K562 (cell line): ENCODE measurements at regions not wholly inside any gene's neighbourhood (a gene's known extent, or its start where the extent isn't known, plus 50 kb on each side); places are given as distances from the start of the nearest gene placed in this dataset.

ENCODE experiments used
- KLF16 ChIP-seq: IDR thresholded peaks from 2 replicates; pipeline ENCODE4 v1.6.1; 2016; ENCODE audit warnings: antibody characterized with exemption
- MYNN ChIP-seq, 2 experiments: sonication (generic); formaldehyde crosslinking in 1 of 2; IDR thresholded peaks; 2 replicates each; pipeline versions ENCODE4 v1.5.0 to v1.6.1; 2016 to 2020; ENCODE audit warnings: antibody characterized with exemption in 1 of 2, missing genetic modification reagents in 1 of 2
- POLR3G ChIP-seq: IDR thresholded peaks from 2 replicates; pipeline ENCODE4 v1.6.1; 2011; ENCODE audit not compliant: insufficient read length, insufficient replicate concordance; ENCODE audit errors: extremely low read depth
- SP1 ChIP-seq: sonication (generic); formaldehyde crosslinking; IDR thresholded peaks from 2 replicates; pipeline ENCODE4 v1.8.1; 2022; ENCODE audit warnings: mild to moderate bottlenecking, missing genetic modification reagents
- TAL1 ChIP-seq: fragments of 450-650 bp; IDR thresholded peaks from 2 replicates; pipeline ENCODE4 v1.6.1; 2016; ENCODE audit warnings: mild to moderate bottlenecking
- YY1 ChIP-seq, 3 experiments: IDR thresholded peaks; 2 replicates each; pipeline ENCODE4 v1.6.1; 2011; ENCODE audit warnings: low read length in 2 of 3, mild to moderate bottlenecking in 2 of 3, moderate library complexity in 2 of 3, borderline replicate concordance in 1 of 3, control low read depth in 1 of 3, low read depth in 1 of 3; ENCODE audit not compliant: insufficient read depth in 3 of 3, insufficient replicate concordance in 2 of 3, control insufficient read depth in 1 of 3, insufficient read length in 1 of 3; ENCODE audit errors: extremely low read depth in 1 of 3
- TF ChIP-seq, protein P1 (sequence below): sonication (generic); formaldehyde crosslinking; IDR thresholded peaks from 2 replicates; pipeline ENCODE4 v1.8.0; 2022; ENCODE audit warnings: missing genetic modification reagents, mild to moderate bottlenecking, borderline replicate concordance
- TF ChIP-seq, protein P2 (sequence below): fragments of 450-650 bp; IDR thresholded peaks from 2 replicates; pipeline ENCODE4 v1.6.1; 2017; ENCODE audit warnings: antibody characterized with exemption, mild to moderate bottlenecking

DNA sequence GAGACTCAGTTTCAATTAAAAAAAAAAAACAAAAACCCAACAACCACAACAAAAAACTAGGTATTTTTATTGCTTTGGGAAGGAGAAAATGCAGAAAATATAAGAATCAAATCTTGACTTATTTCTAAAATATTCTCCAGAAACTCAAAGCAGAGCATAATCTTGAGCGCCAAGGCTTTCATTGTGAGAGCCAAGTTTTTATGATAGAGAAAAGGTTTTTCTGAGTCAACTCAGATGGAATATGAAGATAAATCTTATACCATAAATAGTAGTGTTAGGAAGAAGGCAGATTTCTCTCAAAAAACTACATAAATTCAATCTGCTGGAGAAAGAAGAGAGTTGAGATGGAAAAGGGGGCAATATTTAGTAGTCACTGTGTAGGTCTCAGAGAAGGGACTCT is 121.2 kb upstream of the OSR1 start (continued):
- no peak for TF ChIP-seq TAL1
- TF ChIP-seq POLR3G = no peak
- TF ChIP-seq, protein P1, sequence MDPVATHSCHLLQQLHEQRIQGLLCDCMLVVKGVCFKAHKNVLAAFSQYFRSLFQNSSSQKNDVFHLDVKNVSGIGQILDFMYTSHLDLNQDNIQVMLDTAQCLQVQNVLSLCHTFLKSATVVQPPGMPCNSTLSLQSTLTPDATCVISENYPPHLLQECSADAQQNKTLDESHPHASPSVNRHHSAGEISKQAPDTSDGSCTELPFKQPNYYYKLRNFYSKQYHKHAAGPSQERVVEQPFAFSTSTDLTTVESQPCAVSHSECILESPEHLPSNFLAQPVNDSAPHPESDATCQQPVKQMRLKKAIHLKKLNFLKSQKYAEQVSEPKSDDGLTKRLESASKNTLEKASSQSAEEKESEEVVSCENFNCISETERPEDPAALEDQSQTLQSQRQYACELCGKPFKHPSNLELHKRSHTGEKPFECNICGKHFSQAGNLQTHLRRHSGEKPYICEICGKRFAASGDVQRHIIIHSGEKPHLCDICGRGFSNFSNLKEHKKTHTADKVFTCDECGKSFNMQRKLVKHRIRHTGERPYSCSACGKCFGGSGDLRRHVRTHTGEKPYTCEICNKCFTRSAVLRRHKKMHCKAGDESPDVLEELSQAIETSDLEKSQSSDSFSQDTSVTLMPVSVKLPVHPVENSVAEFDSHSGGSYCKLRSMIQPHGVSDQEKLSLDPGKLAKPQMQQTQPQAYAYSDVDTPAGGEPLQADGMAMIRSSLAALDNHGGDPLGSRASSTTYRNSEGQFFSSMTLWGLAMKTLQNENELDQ (CRISPR knock-in tag) = no peak
- no peak for TF ChIP-seq SP1 (CRISPR knock-in tag)
- no peak for TF ChIP-seq YY1 (IDR thresholded peaks at IDR 0.05; ENCODE audit: borderline replicate concordance in 1 of 3, control insufficient read depth in 1 of 3, extremely low read depth in 1 of 3, insufficient read depth in 3 of 3, insufficient read length in 1 of 3, insufficient replicate concordance in 2 of 3, low read depth in 1 of 3, low read length in 2 of 3)
- TF ChIP-seq, protein P2, sequence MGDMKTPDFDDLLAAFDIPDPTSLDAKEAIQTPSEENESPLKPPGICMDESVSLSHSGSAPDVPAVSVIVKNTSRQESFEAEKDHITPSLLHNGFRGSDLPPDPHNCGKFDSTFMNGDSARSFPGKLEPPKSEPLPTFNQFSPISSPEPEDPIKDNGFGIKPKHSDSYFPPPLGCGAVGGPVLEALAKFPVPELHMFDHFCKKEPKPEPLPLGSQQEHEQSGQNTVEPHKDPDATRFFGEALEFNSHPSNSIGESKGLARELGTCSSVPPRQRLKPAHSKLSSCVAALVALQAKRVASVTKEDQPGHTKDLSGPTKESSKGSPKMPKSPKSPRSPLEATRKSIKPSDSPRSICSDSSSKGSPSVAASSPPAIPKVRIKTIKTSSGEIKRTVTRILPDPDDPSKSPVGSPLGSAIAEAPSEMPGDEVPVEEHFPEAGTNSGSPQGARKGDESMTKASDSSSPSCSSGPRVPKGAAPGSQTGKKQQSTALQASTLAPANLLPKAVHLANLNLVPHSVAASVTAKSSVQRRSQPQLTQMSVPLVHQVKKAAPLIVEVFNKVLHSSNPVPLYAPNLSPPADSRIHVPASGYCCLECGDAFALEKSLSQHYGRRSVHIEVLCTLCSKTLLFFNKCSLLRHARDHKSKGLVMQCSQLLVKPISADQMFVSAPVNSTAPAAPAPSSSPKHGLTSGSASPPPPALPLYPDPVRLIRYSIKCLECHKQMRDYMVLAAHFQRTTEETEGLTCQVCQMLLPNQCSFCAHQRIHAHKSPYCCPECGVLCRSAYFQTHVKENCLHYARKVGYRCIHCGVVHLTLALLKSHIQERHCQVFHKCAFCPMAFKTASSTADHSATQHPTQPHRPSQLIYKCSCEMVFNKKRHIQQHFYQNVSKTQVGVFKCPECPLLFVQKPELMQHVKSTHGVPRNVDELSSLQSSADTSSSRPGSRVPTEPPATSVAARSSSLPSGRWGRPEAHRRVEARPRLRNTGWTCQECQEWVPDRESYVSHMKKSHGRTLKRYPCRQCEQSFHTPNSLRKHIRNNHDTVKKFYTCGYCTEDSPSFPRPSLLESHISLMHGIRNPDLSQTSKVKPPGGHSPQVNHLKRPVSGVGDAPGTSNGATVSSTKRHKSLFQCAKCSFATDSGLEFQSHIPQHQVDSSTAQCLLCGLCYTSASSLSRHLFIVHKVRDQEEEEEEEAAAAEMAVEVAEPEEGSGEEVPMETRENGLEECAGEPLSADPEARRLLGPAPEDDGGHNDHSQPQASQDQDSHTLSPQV = no peak
- no peak for TF ChIP-seq KLF16
- no peak for TF ChIP-seq MYNN (IDR thresholded peaks at IDR 0.05)
- TF ChIP-seq MYNN (CRISPR knock-in tag; IDR thresholded peaks at IDR 0.05) = no peak
